ENCODE measurements at regions not wholly inside any gene's neighbourhood (a gene's known extent, or its start where the extent isn't known, plus 50 kb on each side); places are given as distances from the start of the nearest gene placed in this dataset.
"Not testable (repeated sequence)": the region's sequence is repeated elsewhere in the genome, so short reads cannot be mapped to it uniquely, and the experiment has no call there.

DNA sequence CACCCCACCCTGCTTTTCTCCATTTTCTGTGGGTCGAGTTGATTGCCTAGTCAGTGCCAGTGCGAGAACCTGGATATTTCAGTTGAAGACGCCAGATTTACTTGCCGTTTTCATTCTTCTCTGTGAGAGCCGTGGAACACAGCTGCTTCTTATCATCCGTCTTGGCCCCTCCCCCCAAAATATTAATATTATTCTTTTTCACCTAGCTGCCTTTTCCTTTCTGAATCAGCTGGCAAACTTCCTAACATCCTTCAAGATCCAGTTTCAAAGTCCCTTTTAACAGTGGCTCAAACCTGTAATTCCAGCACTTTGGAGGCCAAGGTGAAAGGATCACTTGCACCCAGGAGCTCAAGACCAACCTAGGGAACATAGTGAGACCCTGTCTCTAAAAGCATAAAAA lies 117.1 kb upstream of the RASA1 start:
- DNase-seq: no peak

DNA sequence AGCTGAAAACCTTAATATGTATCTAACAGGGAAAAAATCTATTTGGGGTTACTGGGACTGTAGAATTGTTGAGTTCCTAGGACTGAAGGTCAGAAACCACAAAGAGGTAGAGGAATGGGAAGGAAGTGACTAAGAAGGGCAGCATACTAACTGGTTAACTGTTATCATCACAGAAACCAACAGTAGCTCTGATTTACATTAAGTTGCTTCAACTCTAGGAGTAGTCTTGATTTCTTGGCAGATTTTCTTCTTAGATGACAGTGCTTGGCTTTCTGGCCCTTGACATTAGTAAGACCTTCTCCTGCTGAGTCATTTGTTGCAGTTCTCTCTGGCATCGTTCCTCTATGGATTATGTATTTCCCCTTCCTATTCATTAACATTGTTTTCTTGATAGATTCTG lies 116.1 kb upstream of the RASA1 start:
- DNase-seq: no peak

DNA sequence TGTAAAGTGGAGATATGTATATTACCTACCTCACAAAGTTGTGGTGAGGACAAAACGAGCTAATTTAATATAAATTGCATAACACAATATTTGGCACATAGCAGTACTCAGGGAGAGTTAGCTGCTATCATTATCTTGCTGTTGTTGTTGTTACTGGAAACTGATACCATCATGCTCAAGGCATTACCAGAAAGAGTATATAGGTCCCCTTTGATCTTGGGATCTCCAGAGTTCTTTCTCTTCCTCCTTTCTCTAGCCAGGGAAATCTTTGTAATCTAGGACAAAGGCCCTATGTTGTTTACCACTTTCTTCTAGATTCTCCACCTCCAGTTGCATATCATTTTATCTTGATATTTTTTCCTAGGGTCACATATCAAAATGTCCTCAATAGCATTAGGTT lies 114.8 kb upstream of the RASA1 start:
- no peak for DNase-seq

GRCh38 chr5:87154191-87154590 lies 113.5 kb upstream of the RASA1 start:
- no peak for DNase-seq

GRCh38 chr5:87155106-87155505 lies 112.6 kb upstream of the RASA1 start:
- DNase-seq: no peak

- no peak for DNase-seq
These were observed 111.1 kb upstream of the RASA1 start for GRCh38 chr5:87156631-87157030.

DNA sequence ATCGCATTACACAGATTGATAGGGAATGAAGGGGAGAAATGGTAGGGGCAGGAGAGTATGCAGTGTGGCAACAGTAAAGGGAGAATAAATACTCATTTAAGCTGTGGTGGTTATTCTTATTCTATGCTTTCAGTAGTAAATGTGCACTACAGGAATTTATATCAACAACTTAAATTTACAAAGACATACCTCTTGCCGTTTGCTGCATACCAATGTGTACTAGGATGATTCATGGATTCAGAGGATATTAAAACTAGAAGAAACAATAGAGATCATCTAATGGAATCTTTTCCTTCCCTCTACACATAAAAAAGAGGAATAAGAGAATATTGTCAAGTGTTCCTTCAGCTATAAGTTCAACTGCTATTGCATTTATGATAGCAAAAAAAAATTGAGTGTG lies 103.3 kb upstream of the RASA1 start:
- DNase-seq: no peak

GRCh38 chr5:87169300-87169991 lies 98.2 kb upstream of the RASA1 start:
- no peak for DNase-seq

- DNase-seq: no peak
These were observed 96.9 kb upstream of the RASA1 start for GRCh38 chr5:87170799-87171198.

DNA sequence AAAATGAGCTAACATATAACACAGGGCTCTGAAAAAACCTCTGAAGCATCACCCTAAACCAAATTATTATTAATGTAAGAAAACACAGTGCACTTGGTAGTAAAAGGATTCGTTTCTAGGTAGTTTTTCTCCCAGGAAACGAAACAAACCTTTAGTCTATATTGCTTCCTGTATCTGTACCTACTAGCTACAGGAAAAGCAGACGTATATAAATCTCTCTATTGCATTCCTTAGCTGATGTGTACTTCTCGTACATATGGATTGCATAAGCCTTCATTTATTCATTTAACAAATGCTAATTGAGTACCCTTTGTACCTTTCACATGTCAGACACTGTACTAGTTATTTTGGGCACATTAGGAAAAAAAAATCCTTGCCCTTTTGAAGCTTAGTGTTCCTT lies 85.0 kb upstream of the RASA1 start:
- peak; percentile 2 for DNase-seq

GRCh38 chr5:87183896-87184295 lies 83.8 kb upstream of the RASA1 start:
- DNase-seq: no peak

GRCh38 chr5:87184605-87185004 lies 83.1 kb upstream of the RASA1 start:
- DNase-seq: no peak

GRCh38 chr5:87185838-87186237 lies 81.8 kb upstream of the RASA1 start:
- no peak for DNase-seq

DNA sequence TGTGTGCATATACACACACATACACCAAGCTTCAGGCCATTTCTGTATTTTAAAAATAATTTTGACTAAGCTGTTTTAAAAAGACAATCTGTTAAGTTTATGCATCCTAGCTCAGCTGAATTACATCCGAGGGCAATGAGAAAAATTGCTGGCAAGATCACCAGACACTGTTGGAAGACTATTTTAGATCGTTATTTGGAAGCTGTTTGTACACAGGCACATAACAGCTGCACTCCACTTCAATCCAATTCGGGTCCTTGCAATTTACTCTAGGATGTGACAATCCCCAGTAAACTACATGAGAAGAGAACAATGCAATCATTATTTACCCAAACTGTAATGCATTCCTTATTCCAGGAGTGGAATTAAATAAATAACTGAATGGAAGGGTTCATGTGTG lies 79.3 kb upstream of the RASA1 start:
- DNase-seq: no peak

- no peak for DNase-seq
These were observed 77.6 kb upstream of the RASA1 start for GRCh38 chr5:87190041-87190440.

- DNase-seq: no peak
These were observed 77.0 kb upstream of the RASA1 start for GRCh38 chr5:87190687-87191086.

DNA sequence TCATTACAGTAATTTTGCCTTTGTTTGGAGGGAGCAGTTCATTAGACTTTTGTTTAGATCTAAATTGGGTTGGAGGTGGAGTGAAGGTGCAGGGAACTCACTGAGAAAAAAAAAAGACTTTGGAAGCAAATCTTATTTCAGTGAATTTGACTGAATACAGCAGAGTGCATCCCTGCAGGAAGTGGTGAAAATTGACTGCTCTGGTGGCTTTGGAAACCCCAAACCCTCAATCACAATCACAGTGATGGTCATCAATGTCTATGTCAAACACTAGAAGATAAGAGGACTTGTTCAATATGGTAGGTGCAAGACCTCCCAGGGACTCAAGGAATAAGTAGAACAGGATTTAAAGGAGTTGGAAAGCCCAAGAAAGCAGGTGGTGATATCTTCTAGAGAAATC lies 76.0 kb upstream of the RASA1 start:
- no peak for DNase-seq

- DNase-seq: no peak
These were observed 72.5 kb upstream of the RASA1 start for GRCh38 chr5:87195104-87195591.

GRCh38 chr5:87195616-87196015 lies 72.1 kb upstream of the RASA1 start:
- DNase-seq: no peak

DNA sequence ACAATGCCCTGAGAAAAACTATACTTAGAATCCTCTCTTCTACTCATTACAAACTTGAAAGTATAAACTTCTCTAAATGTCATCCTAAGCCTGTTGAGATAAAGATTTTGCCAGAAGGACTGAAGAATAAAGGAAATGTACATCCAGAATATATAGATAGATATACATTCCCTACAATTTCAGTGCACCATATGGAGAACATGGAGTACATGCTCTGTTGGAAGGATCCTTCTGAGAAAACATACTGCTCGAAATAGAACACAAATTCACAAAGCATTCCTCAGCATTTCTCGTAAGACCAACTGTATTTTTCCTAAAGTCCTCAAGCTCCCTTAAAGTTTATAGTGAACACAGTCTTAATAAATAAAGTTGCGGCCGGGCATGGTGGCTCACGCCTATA lies 69.7 kb upstream of the RASA1 start:
- no peak for DNase-seq

DNA sequence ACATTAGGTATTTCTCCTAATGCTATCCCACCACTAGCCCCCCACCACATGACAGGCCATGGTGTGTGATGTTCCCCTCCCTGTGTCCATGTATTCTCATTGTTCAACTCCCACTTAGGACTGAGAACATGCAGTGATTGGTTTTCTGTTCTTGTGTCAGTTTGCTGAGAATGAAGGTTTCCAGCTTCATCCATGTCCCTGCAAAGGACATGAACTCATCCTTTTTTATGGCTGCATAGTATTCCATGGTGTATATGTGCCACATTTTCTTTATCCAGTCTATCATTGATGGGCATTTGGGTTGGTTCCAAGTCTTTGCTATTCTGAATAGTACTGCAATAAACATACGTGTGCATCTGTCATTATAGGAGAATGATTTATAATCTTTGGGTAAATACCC lies 68.4 kb upstream of the RASA1 start:
- DNase-seq: not testable (repeated sequence)

GRCh38 chr5:87199704-87200103 lies 68.0 kb upstream of the RASA1 start:
- DNase-seq: not testable (repeated sequence)

DNA sequence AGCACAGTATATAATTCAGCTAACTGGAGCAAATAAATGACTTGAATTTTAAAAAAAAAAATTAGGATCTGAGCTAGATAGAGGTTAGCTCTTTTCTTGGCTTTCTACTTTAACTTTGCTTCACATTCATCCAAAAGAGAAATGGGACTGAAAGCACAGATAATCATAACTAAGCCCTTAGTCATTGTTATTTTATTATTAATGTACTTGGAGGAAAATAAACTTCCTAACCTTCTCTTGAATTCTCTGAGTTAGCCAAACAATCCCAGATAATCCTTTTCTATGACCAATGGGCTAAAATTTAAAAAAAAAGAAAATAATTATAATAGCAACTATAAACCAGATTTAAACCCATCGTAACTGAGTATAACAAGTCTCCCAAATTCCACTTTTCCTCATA lies 57.6 kb upstream of the RASA1 start:
- DNase-seq: no peak

GRCh38 chr5:87210743-87211142 lies 56.9 kb upstream of the RASA1 start:
- no peak for DNase-seq

GRCh38 chr5:87211676-87212075 lies 56.0 kb upstream of the RASA1 start:
- no peak for DNase-seq
